ENCODE measurements at regions not wholly inside any gene's neighbourhood (a gene's known extent, or its start where the extent isn't known, plus 50 kb on each side); places are given as distances from the start of the nearest gene placed in this dataset.

- DNase-seq (no peak), ATAC-seq (no peak)
- intact Hi-C loops (cut with DNase I, micrococcal nuclease), result no loop called here
- no peaks in the 10 kb centered on the region for H3K4me1 ChIP-seq (ENCODE audit: low read depth)
- no peaks in the 10 kb centered on the region for H3K36me3 ChIP-seq (ENCODE audit: low read depth)
- TF ChIP-seq CTCF (IDR thresholded peaks at IDR 0.05), result no peak
- peaks cover 3% of the 10 kb centered on the region for H3K9me3 ChIP-seq
- no peak overlapping the region for H3K4me3 ChIP-seq
Observed at GRCh38 chr3:21859124-21860081, 108.4 kb upstream of the ZNF385D start.

GRCh38 chr3:21860082-21860475, 109.1 kb upstream of the ZNF385D start:
- Histone ChIP-seq H3K9me3 (peaks cover 3% of the 10 kb centered on the region), H3K4me3 (no peak overlapping the region), H3K4me1 (ENCODE audit: low read depth) (no peaks in the 10 kb centered on the region), H3K36me3 (ENCODE audit: low read depth) (no peaks in the 10 kb centered on the region)
- no peak for TF ChIP-seq CTCF (IDR thresholded peaks at IDR 0.05)
- intact Hi-C loops (cut with DNase I, micrococcal nuclease), result no loop called here
- ATAC-seq (no peak), DNase-seq (no peak)

- Histone ChIP-seq H3K4me3 (no peak overlapping the region), H3K4me1 (ENCODE audit: low read depth) (no peaks in the 10 kb centered on the region), H3K9me3 (peaks cover 3% of the 10 kb centered on the region), H3K36me3 (ENCODE audit: low read depth) (no peaks in the 10 kb centered on the region)
- TF ChIP-seq CTCF (IDR thresholded peaks at IDR 0.05), result no peak
- DNase-seq, result no peak
- no peak for ATAC-seq
- intact Hi-C loops (cut with DNase I, micrococcal nuclease), result no loop called here
Observed at GRCh38 chr3:21860657-21861056, 109.6 kb upstream of the ZNF385D start.

- no peak overlapping the region for H3K4me3 ChIP-seq
- intact Hi-C loops (cut with DNase I, micrococcal nuclease), result no loop called here
Observed at GRCh38 chr3:21876782-21877181, 125.8 kb upstream of the ZNF385D start.

GRCh38 chr3:21877214-21877754, 126.3 kb upstream of the ZNF385D start:
- intact Hi-C loops (cut with DNase I, micrococcal nuclease), result no loop called here
- Histone ChIP-seq H3K9me3 (no peaks in the 10 kb centered on the region), H3K4me1 (ENCODE audit: low read depth) (no peaks in the 10 kb centered on the region), H3K4me3 (no peak overlapping the region), H3K36me3 (ENCODE audit: low read depth) (no peaks in the 10 kb centered on the region)
- no peak for TF ChIP-seq CTCF (IDR thresholded peaks at IDR 0.05)
- ATAC-seq, result no peak
- DNase-seq, result no peak

More at GRCh38 chr3:21876782-21877181, 125.8 kb upstream of the ZNF385D start:
- TF ChIP-seq CTCF (IDR thresholded peaks at IDR 0.05), result no peak
- ATAC-seq (no peak), DNase-seq (no peak)
- no peaks in the 10 kb centered on the region for H3K36me3 ChIP-seq (ENCODE audit: low read depth)
- H3K4me1 ChIP-seq (ENCODE audit: low read depth), result no peaks in the 10 kb centered on the region
- no peaks in the 10 kb centered on the region for H3K9me3 ChIP-seq

Data from mucosa of descending colon (tissue), 3 donors.